NCI-H226 (cell line): ENCODE measurements at regions not wholly inside any gene's neighbourhood (a gene's known extent, or its start where the extent isn't known, plus 50 kb on each side); places are given as distances from the start of the nearest gene placed in this dataset.

Experiments used
- DNase-seq: peaks from one replicate; pipeline ENCODE4 v3.0.0-alpha.2; 2015

DNA sequence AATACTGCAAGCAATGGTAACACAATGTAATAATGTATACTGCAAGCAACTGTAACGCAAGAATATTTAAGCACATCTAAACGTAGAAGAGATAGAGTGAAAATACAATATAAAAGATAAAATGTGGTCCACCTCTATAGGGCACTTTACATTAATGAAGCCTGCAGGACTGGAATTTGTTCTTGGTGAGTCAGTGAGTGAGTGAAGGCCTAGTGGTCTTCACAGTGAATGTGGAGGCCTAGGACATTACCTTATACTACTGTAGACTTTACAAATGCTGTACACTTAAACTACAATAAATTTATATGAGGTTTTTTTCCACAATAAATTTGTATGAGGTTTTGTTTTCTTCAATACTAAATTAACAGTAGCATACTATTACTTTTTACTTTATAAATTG, 287.4 kb upstream of the SNX7 start:
- DNase-seq = no peak

DNA sequence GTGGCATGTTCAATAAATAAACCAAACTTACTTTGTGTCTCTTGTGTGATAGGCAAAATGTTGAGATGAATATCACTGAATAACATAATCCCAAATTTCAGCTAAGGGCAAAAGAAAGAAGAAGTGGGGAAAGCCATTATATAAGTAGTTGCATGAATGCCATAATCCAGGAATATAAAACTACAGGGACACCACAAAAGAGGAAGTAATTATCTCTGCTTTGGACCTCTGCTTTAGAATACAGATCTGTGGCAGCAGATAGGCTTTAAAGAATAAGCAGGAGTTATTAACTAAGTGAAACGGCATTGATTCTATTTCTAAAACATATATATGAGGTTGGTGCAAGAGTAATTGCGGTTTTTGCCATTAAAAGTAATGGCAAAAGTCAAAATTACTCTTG, 288.5 kb upstream of the SNX7 start:
- no peak for DNase-seq

DNA sequence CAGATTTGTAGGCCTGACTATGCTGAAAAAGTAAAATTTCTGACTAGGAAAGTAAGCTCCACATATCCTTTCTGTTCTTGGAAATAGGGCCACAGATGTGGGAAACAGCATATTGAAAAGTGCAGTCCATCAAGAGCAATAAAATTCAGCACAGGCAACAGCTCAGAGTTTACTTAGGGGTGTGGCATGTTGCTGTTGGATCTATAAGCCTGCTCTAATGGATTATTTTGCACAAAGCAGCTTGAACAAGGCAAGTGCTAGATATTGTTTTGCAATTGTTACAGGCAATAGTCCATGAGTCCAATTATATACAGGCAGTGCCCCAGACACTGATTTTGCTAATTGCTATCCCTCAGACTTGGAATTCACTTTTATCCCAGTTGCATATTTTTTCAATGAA, 289.8 kb upstream of the SNX7 start:
- DNase-seq = no peak

DNA sequence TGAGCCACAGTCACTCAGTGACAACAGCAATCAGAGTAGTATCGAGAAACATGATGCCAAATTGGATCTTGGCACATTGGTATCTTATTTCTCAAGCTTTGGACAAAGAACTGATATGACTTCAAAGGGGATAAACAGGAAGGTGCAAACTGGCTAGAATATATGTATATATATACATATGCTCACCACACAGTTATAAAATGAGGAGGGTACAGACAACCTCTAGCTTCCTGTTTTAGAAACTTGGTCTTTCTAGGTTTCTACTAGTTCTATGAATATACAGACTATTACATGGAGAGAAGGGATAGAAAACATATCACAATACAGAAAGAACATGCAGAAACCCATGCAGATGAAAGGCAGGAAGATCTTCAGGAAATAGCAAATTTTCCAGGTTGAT, 292.1 kb upstream of the SNX7 start:
- DNase-seq = no peak

DNA sequence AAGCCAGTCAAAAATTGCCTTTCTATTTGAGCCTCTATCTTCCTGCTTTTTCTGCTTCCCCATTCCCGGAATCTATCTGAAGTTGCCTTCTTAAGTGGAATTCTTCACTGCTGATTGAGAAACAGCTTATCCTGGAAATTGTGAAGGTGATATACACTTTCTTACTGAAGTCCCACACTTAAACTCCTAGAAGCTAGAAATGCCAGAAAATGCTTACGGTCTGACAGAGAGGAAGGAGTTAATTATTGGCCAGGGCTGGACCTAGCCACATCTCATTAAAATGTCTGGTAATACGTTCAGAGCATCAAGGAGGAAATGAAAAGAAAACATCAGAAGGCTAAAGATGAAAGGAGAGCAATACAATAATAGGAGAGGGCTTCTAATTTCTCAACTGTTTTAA, 292.5 kb upstream of the SNX7 start:
- no peak for DNase-seq

- DNase-seq = no peak
Observed at GRCh38 chr1:98367426-98367825, 294.1 kb upstream of the SNX7 start.

GRCh38 chr1:98366343-98366742, 295.2 kb upstream of the SNX7 start:
- no peak for DNase-seq

- DNase-seq = no peak
Observed at GRCh38 chr1:98364544-98364943, 297.0 kb upstream of the SNX7 start.

GRCh38 chr1:98360864-98361263, 300.7 kb upstream of the SNX7 start:
- DNase-seq = no peak

DNA sequence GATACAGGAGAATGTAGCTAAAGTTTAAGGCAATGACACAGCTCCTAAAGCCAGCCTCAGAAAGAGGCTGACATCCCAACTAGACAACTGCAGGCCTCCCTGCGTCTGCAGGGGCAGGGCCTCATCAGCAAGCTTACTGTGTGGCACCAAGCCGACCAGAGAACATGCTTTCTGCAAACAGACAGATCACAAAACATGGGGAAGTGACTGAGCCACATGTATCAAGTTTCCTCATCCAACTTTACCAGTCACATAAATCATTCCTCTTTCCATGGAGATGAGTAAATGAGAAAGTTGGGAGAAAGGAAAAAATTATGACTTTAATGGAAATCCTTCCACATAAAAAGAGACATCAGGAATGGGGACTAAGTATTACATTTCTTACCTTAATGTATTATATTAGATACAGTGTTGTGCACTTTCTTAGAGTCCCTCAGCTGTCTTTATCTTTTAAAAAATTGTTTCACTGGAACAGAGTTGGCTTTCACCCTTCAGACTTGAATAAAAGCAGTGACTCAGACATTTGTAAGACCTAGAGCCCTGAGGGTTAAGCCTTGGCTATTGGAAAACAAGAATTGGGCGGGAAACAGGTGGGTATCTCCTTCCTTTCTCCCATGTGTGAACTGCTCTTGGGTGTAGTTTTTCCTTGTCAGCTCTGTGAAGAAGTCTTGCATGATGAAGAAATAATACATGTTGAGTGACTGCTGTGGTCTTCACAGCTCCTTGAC, 305.7 kb upstream of the SNX7 start:
- DNase-seq = no peak

DNA sequence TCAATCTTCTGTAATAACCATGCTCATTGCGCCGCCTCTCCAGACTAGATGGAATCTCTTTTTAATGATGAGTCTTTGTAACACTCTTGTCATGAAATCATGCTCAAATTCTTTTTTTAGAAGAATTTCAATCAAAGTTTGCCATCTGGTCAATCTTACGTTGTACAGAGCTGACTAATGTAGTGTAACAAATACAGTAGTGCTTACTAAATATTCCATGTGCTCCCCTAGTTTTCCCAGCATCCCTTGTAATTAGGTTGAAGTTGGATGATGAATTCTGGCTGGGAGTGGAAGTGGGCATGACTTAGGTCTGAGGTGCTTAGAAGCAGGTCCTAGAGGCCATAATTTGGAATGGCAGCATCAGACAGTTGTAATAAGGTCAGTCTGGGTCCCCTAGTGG, 309.1 kb upstream of the SNX7 start:
- DNase-seq = no peak

DNA sequence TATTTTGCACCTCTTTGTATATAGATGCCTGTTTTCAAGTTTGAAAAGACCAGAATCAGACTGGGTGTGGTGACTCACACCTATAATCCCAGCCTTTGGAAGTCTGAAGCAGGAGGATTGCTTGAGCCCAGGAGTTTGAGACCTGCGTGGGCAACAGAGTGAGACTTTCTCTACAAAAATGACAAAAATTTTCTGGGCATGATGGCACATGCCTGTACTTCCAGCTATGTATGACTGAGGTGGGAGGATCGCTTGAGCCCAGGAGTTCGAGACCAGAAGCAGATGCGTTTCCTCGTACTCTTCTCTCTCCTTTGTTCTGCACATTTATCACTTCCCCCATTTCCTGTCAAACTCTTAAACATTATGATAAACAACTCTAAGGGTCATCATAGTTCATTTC, 310.0 kb upstream of the SNX7 start:
- DNase-seq = no peak

- no peak for DNase-seq
Observed at GRCh38 chr1:98345417-98345816, 316.1 kb upstream of the SNX7 start.

DNA sequence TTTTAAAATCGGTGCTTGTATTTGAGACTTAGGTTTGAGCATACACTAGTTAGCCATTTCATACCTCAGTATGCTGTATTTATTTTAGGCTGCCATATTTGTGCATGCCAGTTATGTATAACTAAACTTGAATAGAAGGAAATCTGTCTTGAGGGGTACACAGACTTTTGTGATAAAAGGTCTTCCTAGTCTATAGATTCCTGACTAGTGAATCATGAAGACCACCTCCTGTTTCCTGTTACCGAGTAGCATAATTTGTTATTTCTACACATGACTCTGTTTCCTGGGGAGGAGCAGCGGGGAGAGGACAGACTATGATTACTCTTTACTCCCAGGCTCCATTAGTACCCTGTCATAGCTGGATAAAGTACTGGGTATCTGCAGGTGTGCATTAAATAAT, 316.8 kb upstream of the SNX7 start:
- no peak for DNase-seq

- DNase-seq = peak; percentile 33
Observed at GRCh38 chr1:98342566-98342965, 319.0 kb upstream of the SNX7 start.

DNA sequence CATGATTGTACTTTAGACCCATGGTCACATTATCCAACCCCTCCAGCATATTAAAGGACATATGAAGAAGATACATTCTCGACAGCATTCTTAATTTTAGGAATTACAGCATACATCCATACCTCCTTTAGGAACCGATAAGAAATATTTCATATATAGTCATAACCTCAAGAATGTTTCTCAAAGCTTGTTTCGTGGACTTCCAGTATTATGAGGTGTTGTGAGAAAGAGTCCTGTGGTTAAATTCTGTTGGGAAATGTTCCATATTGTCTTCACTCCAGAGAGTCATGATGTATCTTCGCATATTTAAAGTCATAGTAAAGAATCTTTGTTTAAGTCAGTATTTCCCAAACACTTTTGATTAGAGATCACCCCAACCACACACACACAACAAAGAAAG, 321.0 kb upstream of the SNX7 start:
- DNase-seq = no peak

GRCh38 chr1:98336472-98337083, 324.9 kb upstream of the SNX7 start:
- DNase-seq = no peak

DNA sequence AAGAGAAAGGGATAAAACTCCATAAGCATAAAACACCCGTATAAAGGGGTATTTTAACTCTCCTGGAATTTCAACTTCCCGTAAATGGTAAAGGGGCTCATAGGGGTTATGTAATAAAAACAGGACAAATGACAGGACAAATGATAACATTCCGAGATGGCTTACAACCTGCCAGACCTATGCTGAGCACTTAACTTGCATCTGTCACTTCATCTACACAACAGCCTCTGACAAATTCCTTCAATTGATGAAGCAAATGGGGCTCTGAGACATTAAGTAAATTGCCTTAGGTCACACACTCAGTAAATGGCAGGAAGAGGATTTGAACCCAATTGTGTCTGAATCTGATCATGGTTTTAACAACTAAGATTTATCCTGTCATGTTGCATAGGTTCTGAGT, 327.6 kb upstream of the SNX7 start:
- DNase-seq = no peak

DNA sequence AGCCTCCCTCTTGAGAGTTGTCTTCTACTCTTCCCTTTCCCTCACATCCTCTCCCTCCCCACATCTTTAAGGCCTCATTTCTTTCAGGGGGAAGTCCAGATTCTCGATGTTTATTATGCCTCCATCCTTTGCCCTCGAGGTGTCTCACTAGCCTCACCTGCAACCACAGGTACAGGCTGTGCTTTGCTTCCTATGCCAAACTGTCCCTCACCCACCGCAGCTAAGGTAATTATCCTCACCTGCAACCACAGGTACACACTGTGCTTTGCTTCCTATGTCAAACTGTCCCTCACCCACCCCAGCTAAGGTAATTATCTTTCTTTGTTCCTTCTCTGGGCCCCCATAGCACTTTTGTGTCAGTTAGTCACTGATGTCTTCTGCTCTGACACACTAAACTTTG, 328.1 kb upstream of the SNX7 start:
- no peak for DNase-seq

DNA sequence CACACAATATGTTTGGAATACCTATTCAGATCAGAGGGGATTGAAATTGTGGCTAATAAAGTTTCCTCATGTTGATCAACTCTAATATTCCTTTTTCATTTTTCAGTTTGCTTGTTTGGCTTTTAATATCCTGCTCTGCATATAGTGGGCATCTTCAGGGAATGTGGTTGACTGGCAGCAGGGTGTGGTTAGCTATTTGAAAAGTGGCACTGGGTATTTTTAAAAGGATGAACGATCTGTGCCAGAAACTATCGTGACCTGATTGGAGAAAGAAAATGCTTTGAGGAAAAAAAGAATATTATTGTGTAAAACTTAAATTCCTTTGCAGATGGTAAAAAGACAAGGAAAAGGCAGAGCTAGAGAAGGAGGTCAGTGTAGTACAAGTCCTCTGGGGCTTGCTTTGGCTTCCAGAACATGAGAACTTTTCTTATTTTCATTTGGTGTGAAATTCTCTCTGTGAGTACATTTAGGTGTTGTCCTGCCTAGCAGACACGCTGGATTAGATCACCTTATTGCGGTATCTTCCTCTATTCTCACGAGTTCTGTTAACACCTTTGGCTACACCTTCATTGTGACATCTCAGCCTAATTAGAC, 329.7 kb upstream of the SNX7 start:
- DNase-seq = no peak

DNA sequence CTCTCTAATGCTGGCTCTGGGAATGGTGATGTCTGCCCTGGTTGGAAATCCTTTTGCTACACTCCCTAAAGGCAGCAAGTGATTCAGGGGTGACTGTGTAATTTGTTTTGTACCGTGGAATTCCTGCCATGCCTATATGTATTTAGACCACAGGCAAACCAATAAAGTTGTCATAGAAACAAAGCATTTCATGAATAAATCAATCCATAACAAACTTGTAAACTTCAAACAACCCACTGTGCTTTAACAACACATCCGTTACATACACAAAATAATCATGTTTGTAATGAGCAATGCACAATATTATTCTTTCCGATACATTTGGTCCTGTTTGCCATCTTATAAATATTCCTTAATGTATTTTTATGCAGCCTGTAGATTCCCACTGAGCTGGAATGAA, 330.3 kb upstream of the SNX7 start:
- DNase-seq = peak; percentile 40

DNA sequence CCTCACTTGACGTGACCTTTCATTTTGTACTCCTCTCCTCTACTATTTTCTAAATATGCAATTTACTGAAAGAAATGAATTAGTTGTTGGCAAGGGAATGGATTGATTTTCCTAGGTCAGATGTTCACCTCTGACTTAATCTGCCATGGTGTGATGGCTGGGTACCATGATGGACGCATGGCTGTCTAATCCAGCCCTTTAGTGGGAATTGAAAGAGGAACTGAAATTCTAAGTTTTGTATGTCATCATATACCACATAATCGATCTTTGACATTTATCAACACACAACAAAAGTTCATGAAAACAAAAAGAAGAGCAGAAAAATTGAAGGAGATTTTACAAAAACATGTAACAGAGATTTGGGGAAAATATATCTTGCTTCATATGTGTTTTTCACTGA, 331.3 kb upstream of the SNX7 start:
- DNase-seq = no peak

- DNase-seq = no peak
Observed at GRCh38 chr1:98328855-98329254, 332.7 kb upstream of the SNX7 start.

DNA sequence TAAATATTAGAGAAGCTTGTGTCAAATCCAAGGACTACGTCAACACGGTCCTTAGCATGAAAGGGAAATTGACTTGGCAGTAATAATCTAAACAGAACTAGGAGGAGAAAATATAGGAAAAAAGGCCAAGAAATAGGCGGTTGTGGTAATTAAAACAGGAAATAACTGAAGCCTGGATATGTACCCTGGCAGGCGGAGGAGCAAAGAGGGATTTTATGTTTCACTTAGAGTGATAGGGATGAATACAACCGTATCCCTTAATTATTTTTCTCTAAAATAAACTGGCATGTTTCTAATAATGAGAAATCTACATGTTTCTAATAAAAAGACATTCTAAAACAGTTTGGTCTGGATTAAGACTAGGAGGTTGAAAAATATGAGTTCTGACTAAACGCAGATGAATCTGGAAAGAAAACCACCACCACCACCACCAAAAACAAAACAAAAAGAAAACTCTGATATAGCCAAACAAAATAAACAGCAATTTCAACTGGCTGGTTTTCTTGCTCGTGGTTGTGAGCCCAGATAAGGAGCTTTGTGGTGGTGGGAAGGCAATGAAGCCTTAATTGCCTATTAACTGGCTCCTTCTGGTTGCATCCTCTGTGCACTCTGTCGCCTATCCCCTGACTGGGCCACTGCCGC, 334.2 kb upstream of the SNX7 start:
- DNase-seq = no peak
